Fibroblast of villous mesenchyme (primary cell): ENCODE measurements at regions not wholly inside any gene's neighbourhood (a gene's known extent, or its start where the extent isn't known, plus 50 kb on each side); places are given as distances from the start of the nearest gene placed in this dataset.

ENCODE experiments used
- DNase-seq: peaks from one replicate; pipeline ENCODE4 v3.0.0-alpha.2; 2010; ENCODE audit warnings: low read depth
- H3K4me3 ChIP-seq: 2 replicates; pipeline ENCODE4 v1.5.1; 2011; ENCODE audit warnings: low read depth, mild to moderate bottlenecking, low read length
- TF ChIP-seq, protein P1 (sequence below): IDR thresholded peaks from 2 replicates; pipeline ENCODE4 v1.5.1; 2012; ENCODE audit warnings: low read depth, mild to moderate bottlenecking, low read length; ENCODE audit not compliant: insufficient read depth

DNA sequence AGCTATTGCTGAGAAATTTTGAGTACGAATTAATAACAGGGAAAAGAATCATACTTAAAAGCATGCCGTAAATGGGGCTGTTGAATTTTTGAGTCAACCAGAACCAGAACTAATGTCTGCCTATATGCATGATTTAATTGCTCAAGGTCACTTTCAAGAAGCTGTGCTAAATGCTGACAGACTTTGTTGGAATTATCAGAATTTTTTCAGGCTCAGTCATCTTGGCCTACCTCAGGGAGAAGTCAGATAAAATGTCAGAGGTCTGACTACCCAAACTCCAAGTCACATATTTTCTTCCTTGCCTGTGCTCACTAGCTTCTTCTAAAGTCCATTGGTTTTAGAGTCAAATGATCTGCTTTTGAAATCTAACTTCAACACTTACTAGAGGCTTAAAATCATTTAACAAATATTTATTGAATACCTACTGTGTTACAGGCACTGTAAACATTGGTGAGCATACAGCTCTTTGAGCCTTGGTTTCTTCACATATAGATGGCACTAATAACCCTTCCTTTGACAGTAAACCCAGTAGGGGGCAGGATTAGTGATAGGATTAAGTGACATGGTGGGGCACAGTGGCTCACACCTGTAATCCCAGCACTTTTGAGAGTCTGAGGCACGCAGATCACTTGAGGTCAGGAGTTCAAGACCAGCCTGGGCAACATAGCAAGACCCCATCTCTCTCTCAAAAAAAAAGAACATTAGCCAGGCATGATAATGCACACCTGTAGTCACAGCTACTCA, 121.2 kb upstream of the SLC44A3 start:
- TF ChIP-seq, protein P1, sequence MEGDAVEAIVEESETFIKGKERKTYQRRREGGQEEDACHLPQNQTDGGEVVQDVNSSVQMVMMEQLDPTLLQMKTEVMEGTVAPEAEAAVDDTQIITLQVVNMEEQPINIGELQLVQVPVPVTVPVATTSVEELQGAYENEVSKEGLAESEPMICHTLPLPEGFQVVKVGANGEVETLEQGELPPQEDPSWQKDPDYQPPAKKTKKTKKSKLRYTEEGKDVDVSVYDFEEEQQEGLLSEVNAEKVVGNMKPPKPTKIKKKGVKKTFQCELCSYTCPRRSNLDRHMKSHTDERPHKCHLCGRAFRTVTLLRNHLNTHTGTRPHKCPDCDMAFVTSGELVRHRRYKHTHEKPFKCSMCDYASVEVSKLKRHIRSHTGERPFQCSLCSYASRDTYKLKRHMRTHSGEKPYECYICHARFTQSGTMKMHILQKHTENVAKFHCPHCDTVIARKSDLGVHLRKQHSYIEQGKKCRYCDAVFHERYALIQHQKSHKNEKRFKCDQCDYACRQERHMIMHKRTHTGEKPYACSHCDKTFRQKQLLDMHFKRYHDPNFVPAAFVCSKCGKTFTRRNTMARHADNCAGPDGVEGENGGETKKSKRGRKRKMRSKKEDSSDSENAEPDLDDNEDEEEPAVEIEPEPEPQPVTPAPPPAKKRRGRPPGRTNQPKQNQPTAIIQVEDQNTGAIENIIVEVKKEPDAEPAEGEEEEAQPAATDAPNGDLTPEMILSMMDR = no peak
- no peak overlapping the region for H3K4me3 ChIP-seq
- peak; percentile 44 for DNase-seq

DNA sequence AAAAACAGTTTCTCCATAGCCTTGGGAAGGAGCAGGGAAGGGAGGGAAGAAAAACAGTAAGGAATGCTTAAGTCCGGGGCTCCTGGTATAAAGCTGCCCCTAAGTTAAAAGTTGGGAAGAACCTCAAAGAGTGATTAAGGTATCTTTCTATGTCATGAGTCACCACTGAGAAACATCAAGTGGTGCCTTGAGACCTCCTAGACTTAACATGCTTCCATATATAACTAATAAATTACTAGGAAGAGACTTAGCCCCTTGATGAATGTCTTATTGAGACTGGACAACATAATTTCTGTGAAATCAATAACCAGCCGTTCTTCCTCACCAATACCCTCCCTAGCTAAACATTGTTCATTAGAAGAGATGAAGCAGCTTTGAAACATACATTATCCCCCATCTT, 121.8 kb upstream of the SLC44A3 start:
- TF ChIP-seq, protein P1 = no peak

DNA sequence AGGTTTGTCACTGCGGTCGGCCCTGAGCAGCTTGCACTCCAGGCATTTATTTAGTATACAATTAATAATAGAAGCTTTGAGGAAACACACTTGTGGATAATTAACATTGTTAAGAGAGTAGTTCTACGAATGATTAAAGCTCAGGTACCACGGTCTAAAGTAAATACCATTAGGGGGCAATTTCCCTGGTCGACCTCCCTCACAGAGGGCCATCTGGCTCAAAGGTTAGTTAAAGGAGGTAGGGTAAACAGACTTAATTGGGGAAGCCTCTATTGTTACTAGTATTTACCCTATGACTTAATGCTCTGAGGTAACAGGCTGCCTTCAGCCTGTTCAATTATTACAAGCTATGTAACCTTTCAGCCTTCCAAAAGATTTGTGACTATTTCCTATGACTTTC, 122.3 kb upstream of the SLC44A3 start:
- DNase-seq = no peak
- TF ChIP-seq, protein P1 = no peak
- no peak overlapping the region for H3K4me3 ChIP-seq

More for the DNA sequence above, 121.8 kb upstream of the SLC44A3 start:
- H3K4me3 ChIP-seq = no peak overlapping the region
- peak; percentile 32 for DNase-seq

DNA sequence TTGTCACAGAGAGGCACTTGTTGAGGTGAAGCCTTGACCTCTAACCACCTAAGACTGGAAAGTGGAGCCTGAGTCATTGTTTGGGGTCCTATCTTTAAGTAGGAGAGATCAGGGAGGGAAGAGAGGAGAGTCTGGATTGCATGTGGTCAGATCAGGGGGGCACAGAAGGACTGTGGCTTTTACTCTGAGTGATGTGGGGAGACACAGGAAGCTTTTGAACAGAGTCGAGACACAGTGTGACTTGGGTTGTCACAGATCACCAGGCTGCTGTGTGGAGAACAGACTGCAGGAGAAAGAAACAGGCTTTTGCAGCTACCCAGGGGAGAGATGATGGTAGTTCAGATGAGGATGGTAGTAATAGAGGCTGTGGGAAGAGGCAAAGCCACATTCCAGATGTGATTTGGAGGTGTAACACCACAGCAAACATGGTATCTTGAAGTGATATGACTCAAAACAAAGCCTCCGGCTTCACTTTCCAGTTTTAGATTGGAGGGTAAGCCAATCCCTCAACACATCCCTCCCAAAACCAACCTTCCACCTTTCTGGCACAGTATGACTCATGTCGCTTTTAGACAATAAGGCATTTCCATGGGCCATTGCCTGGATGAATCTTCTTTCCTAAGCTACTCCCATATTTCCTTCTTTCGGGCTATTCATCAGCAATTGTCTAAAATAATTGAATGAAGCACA, 125.8 kb upstream of the SLC44A3 start:
- no peak for DNase-seq
- H3K4me3 ChIP-seq = no peak overlapping the region
- TF ChIP-seq, protein P1 = no peak

DNA sequence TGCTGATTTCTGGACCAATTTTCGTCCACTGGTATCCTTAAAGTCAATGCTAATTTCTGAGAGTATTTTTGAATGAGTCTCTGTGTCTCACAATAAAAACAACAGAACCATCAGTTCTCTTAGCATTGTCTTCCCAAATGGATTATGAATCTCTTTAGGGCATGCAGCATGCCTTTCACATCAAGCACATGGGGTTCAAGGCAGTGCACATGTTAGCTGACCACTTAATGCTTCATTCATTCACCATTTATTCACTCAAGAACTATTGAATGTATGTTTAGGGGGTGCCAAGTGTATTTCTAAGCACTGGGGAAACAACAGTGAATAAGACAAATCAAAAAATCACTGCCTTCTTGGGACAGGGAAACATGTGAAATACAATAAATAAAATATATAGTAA, 126.7 kb upstream of the SLC44A3 start:
- TF ChIP-seq, protein P1 = no peak
- no peak overlapping the region for H3K4me3 ChIP-seq
- DNase-seq = no peak

DNA sequence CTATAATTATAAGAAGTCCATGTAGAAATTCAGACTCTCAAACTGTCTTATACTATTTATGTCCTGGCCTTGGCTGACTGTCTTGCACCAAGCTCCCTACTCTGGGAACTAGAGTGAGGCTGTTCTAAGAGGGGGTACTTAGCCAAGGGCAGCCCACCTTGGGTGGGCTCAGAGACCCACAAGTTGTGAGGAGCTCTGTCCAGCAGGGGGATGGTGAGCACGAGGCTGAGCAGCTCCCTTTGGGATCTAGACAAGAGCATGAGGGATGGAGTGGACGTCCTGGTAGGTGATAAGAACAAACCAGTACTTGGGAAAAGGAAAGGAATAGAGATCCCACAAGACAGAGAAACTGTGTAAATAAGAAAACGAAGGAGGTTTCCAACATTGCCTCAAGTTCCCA, 127.1 kb upstream of the SLC44A3 start:
- DNase-seq = no peak
- H3K4me3 ChIP-seq = no peak overlapping the region
- TF ChIP-seq, protein P1 = peak; percentile 16
